ENCODE measurements at regions not wholly inside any gene's neighbourhood (a gene's known extent, or its start where the extent isn't known, plus 50 kb on each side); places are given as distances from the start of the nearest gene placed in this dataset.
"Not testable (repeated sequence)": the region's sequence is repeated elsewhere in the genome, so short reads cannot be mapped to it uniquely, and the experiment has no call there.

- H3K4me3 ChIP-seq (ENCODE audit: insufficient read length, low read depth), result no peak overlapping the region
- DNase-seq (ENCODE audit: low read depth, low spot score), result no peak
- TF ChIP-seq ZNF274 (IDR thresholded peaks at IDR 0.05; ENCODE audit: low read depth, low read length), result no peak
- TF ChIP-seq SUZ12 (IDR thresholded peaks at IDR 0.05; ENCODE audit: extremely low read depth, insufficient read depth, insufficient read length), result no peak
- TF ChIP-seq YY1 (IDR thresholded peaks at IDR 0.05; ENCODE audit: insufficient read depth, insufficient read length), result no peak
These were observed 81.3 kb upstream of the PIK3C3 start for GRCh38 chr18:41873730-41874129.

GRCh38 chr18:41872206-41872605 lies 82.8 kb upstream of the PIK3C3 start:
- no peaks in the 10 kb centered on the region for H3K9me3 ChIP-seq (ENCODE audit: insufficient read depth, low read length)
- no peaks in the 10 kb centered on the region for H3K4me1 ChIP-seq (ENCODE audit: insufficient read depth, insufficient read length)
- H3K27me3 ChIP-seq (ENCODE audit: insufficient read depth, insufficient read length), result no peaks in the 10 kb centered on the region
- no peak overlapping the region for H3K4me3 ChIP-seq (ENCODE audit: insufficient read length, low read depth)
- H3K36me3 ChIP-seq (ENCODE audit: insufficient read depth, insufficient read length, low read length), result no peaks in the 10 kb centered on the region
- no peak for DNase-seq (ENCODE audit: low read depth, low spot score)
- TF ChIP-seq SUZ12 (IDR thresholded peaks at IDR 0.05; ENCODE audit: extremely low read depth, insufficient read depth, insufficient read length) (no peak), YY1 (IDR thresholded peaks at IDR 0.05; ENCODE audit: insufficient read depth, insufficient read length) (no peak), ZNF274 (IDR thresholded peaks at IDR 0.05; ENCODE audit: low read depth, low read length) (no peak)
- H3K9ac ChIP-seq (ENCODE audit: insufficient read length, low read depth), result no peak overlapping the region

More at GRCh38 chr18:41873730-41874129, 81.3 kb upstream of the PIK3C3 start:
- Histone ChIP-seq H3K9ac (ENCODE audit: insufficient read length, low read depth) (no peak overlapping the region), H3K4me1 (ENCODE audit: insufficient read depth, insufficient read length) (no peaks in the 10 kb centered on the region), H3K36me3 (ENCODE audit: insufficient read depth, insufficient read length, low read length) (no peaks in the 10 kb centered on the region), H3K27me3 (ENCODE audit: insufficient read depth, insufficient read length) (no peaks in the 10 kb centered on the region), H3K9me3 (ENCODE audit: insufficient read depth, low read length) (no peaks in the 10 kb centered on the region)

- Histone ChIP-seq H3K9me3 (ENCODE audit: insufficient read depth, low read length) (no peaks in the 10 kb centered on the region), H3K4me3 (ENCODE audit: insufficient read length, low read depth) (no peak overlapping the region), H3K4me1 (ENCODE audit: insufficient read depth, insufficient read length) (no peaks in the 10 kb centered on the region), H3K36me3 (ENCODE audit: insufficient read depth, insufficient read length, low read length) (no peaks in the 10 kb centered on the region), H3K27me3 (ENCODE audit: insufficient read depth, insufficient read length) (no peaks in the 10 kb centered on the region), H3K9ac (ENCODE audit: insufficient read length, low read depth) (no peak overlapping the region)
- TF ChIP-seq ZNF274 (IDR thresholded peaks at IDR 0.05; ENCODE audit: low read depth, low read length) (no peak), YY1 (IDR thresholded peaks at IDR 0.05; ENCODE audit: insufficient read depth, insufficient read length) (no peak), SUZ12 (IDR thresholded peaks at IDR 0.05; ENCODE audit: extremely low read depth, insufficient read depth, insufficient read length) (no peak)
- no peak for DNase-seq (ENCODE audit: low read depth, low spot score)
These were observed 83.6 kb upstream of the PIK3C3 start for GRCh38 chr18:41871229-41872000.

- no peaks in the 10 kb centered on the region for H3K9me3 ChIP-seq (ENCODE audit: insufficient read depth, low read length)
- no peak overlapping the region for H3K4me3 ChIP-seq (ENCODE audit: insufficient read length, low read depth)
- no peaks in the 10 kb centered on the region for H3K4me1 ChIP-seq (ENCODE audit: insufficient read depth, insufficient read length)
- no peaks in the 10 kb centered on the region for H3K27me3 ChIP-seq (ENCODE audit: insufficient read depth, insufficient read length)
- no peak overlapping the region for H3K9ac ChIP-seq (ENCODE audit: insufficient read length, low read depth)
- TF ChIP-seq ZNF274 (IDR thresholded peaks at IDR 0.05; ENCODE audit: low read depth, low read length), result no peak
- TF ChIP-seq YY1 (IDR thresholded peaks at IDR 0.05; ENCODE audit: insufficient read depth, insufficient read length), result no peak
- TF ChIP-seq SUZ12 (IDR thresholded peaks at IDR 0.05; ENCODE audit: extremely low read depth, insufficient read depth, insufficient read length), result no peak
- H3K36me3 ChIP-seq (ENCODE audit: insufficient read depth, insufficient read length, low read length), result no peaks in the 10 kb centered on the region
- DNase-seq (ENCODE audit: low read depth, low spot score), result no peak
These were observed 84.2 kb upstream of the PIK3C3 start for GRCh38 chr18:41870817-41871216.

GRCh38 chr18:41870191-41870590 lies 84.8 kb upstream of the PIK3C3 start:
- DNase-seq (ENCODE audit: low read depth, low spot score), result no peak
- H3K27me3 ChIP-seq (ENCODE audit: insufficient read depth, insufficient read length), result no peaks in the 10 kb centered on the region
- TF ChIP-seq SUZ12 (IDR thresholded peaks at IDR 0.05; ENCODE audit: extremely low read depth, insufficient read depth, insufficient read length), result no peak
- TF ChIP-seq ZNF274 (IDR thresholded peaks at IDR 0.05; ENCODE audit: low read depth, low read length), result no peak
- TF ChIP-seq YY1 (IDR thresholded peaks at IDR 0.05; ENCODE audit: insufficient read depth, insufficient read length), result no peak
- no peaks in the 10 kb centered on the region for H3K36me3 ChIP-seq (ENCODE audit: insufficient read depth, insufficient read length, low read length)
- H3K4me3 ChIP-seq (ENCODE audit: insufficient read length, low read depth), result no peak overlapping the region
- no peak overlapping the region for H3K9ac ChIP-seq (ENCODE audit: insufficient read length, low read depth)
- no peaks in the 10 kb centered on the region for H3K9me3 ChIP-seq (ENCODE audit: insufficient read depth, low read length)
- no peaks in the 10 kb centered on the region for H3K4me1 ChIP-seq (ENCODE audit: insufficient read depth, insufficient read length)

- not testable (repeated sequence) for H3K9ac ChIP-seq (ENCODE audit: insufficient read length, low read depth); DNase-seq (ENCODE audit: low read depth, low spot score); H3K4me3 ChIP-seq (ENCODE audit: insufficient read length, low read depth)
These were observed 89.2 kb upstream of the PIK3C3 start for GRCh38 chr18:41865796-41866195.

GRCh38 chr18:41864216-41864615 lies 90.8 kb upstream of the PIK3C3 start:
- Histone ChIP-seq H3K36me3 (ENCODE audit: insufficient read depth, insufficient read length, low read length) (no peaks in the 10 kb centered on the region), H3K27me3 (ENCODE audit: insufficient read depth, insufficient read length) (no peaks in the 10 kb centered on the region), H3K9ac (ENCODE audit: insufficient read length, low read depth) (no peak overlapping the region), H3K9me3 (ENCODE audit: insufficient read depth, low read length) (no peaks in the 10 kb centered on the region), H3K4me3 (ENCODE audit: insufficient read length, low read depth) (no peak overlapping the region), H3K4me1 (ENCODE audit: insufficient read depth, insufficient read length) (no peaks in the 10 kb centered on the region)
- TF ChIP-seq ZNF274 (IDR thresholded peaks at IDR 0.05; ENCODE audit: low read depth, low read length), result no peak
- TF ChIP-seq YY1 (IDR thresholded peaks at IDR 0.05; ENCODE audit: insufficient read depth, insufficient read length), result no peak
- no peak for TF ChIP-seq SUZ12 (IDR thresholded peaks at IDR 0.05; ENCODE audit: extremely low read depth, insufficient read depth, insufficient read length)
- DNase-seq (ENCODE audit: low read depth, low spot score), result no peak

More at GRCh38 chr18:41865796-41866195, 89.2 kb upstream of the PIK3C3 start:
- H3K9me3 ChIP-seq (ENCODE audit: insufficient read depth, low read length); H3K27me3 ChIP-seq (ENCODE audit: insufficient read depth, insufficient read length); H3K36me3 ChIP-seq (ENCODE audit: insufficient read depth, insufficient read length, low read length); H3K4me1 ChIP-seq (ENCODE audit: insufficient read depth, insufficient read length): not testable (repeated sequence)

All from NT2/D1 (cell line).